ENCODE measurements at regions not wholly inside any gene's neighbourhood (a gene's known extent, or its start where the extent isn't known, plus 50 kb on each side); places are given as distances from the start of the nearest gene placed in this dataset.

- TF ChIP-seq, protein P1, sequence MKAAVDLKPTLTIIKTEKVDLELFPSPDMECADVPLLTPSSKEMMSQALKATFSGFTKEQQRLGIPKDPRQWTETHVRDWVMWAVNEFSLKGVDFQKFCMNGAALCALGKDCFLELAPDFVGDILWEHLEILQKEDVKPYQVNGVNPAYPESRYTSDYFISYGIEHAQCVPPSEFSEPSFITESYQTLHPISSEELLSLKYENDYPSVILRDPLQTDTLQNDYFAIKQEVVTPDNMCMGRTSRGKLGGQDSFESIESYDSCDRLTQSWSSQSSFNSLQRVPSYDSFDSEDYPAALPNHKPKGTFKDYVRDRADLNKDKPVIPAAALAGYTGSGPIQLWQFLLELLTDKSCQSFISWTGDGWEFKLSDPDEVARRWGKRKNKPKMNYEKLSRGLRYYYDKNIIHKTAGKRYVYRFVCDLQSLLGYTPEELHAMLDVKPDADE (CRISPR knock-in tag; IDR thresholded peaks at IDR 0.05) = no peak
- TF ChIP-seq PAF1 (CRISPR knock-in tag; IDR thresholded peaks at IDR 0.05) (no peak), ZNF33A (CRISPR knock-in tag; IDR thresholded peaks at IDR 0.05; ENCODE audit: borderline replicate concordance) (no peak), KDM3A (CRISPR knock-in tag; IDR thresholded peaks at IDR 0.05; ENCODE audit: low read depth) (no peak), PRDM15 (CRISPR knock-in tag; IDR thresholded peaks at IDR 0.05) (no peak)
Observed at GRCh38 chr13:70758932-70759331, 650.7 kb upstream of the KLHL1 start (continued).

- Histone ChIP-seq H3K9me3 (ENCODE audit: low read length) (no peaks in the 10 kb centered on the region), H2AFZ (ENCODE audit: low read length) (no peak overlapping the region), H3K4me3 (replicated peaks in 1 of 3; ENCODE audit: insufficient read depth in 1 of 3, low read depth in 2 of 3, low read length in 3 of 3) (no peak overlapping the region), H4K20me1 (ENCODE audit: insufficient read depth, low read length) (no peaks in the 10 kb centered on the region), H3K4me2 (ENCODE audit: low read depth, low read length) (no peak overlapping the region), H3K36me3 (replicated peaks in 1 of 2; ENCODE audit: control insufficient read depth in 1 of 2, insufficient read depth in 2 of 2, low read length in 2 of 2) (no peaks in the 10 kb centered on the region), H3K27me3 (ENCODE audit: control insufficient read depth in 1 of 2, insufficient read depth in 2 of 2, low read length in 2 of 2) (no peaks in the 10 kb centered on the region), H3K4me1 (ENCODE audit: insufficient read depth, low read length) (no peaks in the 10 kb centered on the region), H3K27ac (ENCODE audit: extremely low read length, insufficient read depth, low read length) (no peak overlapping the region), H3K9ac (ENCODE audit: insufficient read depth, low read depth, low read length) (no peak overlapping the region), H3K79me2 (ENCODE audit: insufficient read depth, low read length) (no peaks in the 10 kb centered on the region)
- FAIRE-seq (no peak), ATAC-seq (no peak), DNase-seq (ENCODE audit: low spot score) (no peak)
- no TSS peak for BruUV-seq (replicated peaks)
- POLR2A ChIA-PET = no interaction called here
- intact Hi-C loops (cut with micrococcal nuclease; ENCODE audit: unreplicated experiment) (no loop called here), in situ Hi-C loops (cut with HindIII; ENCODE audit: extremely low pct_ligation_motif_present, low pct_unique_long_range_greater_than_20kb) (no loop called here)
- CTCF ChIA-PET (ENCODE audit: low intra/inter-chr PET ratio, low total read pairs) = no interaction called here
- TF ChIP-seq FOSL1 (CRISPR knock-in tag; IDR thresholded peaks at IDR 0.05; ENCODE audit: borderline replicate concordance) = no peak
- no peak for TF ChIP-seq FOXC1 (CRISPR knock-in tag; IDR thresholded peaks at IDR 0.05; ENCODE audit: borderline replicate concordance)
- TF ChIP-seq HHEX (CRISPR knock-in tag; IDR thresholded peaks at IDR 0.05) = no peak
- TF ChIP-seq NR2C2 (CRISPR knock-in tag; IDR thresholded peaks at IDR 0.05; ENCODE audit: borderline replicate concordance) = no peak
- no peak for TF ChIP-seq SMAD3 (CRISPR knock-in tag; IDR thresholded peaks at IDR 0.05)
- TF ChIP-seq, protein P2, sequence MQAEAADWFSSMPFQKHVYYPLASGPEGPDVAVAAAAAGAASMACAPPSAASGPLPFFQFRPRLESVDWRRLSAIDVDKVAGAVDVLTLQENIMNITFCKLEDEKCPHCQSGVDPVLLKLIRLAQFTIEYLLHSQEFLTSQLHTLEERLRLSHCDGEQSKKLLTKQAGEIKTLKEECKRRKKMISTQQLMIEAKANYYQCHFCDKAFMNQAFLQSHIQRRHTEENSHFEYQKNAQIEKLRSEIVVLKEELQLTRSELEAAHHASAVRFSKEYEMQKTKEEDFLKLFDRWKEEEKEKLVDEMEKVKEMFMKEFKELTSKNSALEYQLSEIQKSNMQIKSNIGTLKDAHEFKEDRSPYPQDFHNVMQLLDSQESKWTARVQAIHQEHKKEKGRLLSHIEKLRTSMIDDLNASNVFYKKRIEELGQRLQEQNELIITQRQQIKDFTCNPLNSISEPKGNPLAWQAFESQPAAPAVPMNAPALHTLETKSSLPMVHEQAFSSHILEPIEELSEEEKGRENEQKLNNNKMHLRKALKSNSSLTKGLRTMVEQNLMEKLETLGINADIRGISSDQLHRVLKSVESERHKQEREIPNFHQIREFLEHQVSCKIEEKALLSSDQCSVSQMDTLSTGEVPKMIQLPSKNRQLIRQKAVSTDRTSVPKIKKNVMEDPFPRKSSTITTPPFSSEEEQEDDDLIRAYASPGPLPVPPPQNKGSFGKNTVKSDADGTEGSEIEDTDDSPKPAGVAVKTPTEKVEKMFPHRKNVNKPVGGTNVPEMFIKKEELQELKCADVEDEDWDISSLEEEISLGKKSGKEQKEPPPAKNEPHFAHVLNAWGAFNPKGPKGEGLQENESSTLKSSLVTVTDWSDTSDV (CRISPR knock-in tag; IDR thresholded peaks at IDR 0.05) = no peak
- no peak for TF ChIP-seq GRHL1 (CRISPR knock-in tag; conservative IDR thresholded peaks at IDR 0.05)
- TF ChIP-seq, protein P3, sequence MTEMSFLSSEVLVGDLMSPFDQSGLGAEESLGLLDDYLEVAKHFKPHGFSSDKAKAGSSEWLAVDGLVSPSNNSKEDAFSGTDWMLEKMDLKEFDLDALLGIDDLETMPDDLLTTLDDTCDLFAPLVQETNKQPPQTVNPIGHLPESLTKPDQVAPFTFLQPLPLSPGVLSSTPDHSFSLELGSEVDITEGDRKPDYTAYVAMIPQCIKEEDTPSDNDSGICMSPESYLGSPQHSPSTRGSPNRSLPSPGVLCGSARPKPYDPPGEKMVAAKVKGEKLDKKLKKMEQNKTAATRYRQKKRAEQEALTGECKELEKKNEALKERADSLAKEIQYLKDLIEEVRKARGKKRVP (CRISPR knock-in tag; IDR thresholded peaks at IDR 0.05) = no peak
- no peak for TF ChIP-seq ZNF143 (CRISPR knock-in tag; IDR thresholded peaks at IDR 0.05)
- TF ChIP-seq TEAD3 (CRISPR knock-in tag; optimal IDR thresholded peaks at IDR 0.05; ENCODE audit: borderline replicate concordance) = no peak
Observed at GRCh38 chr13:70756088-70756487, 647.8 kb upstream of the KLHL1 start.
